Suprapubic skin (tissue), 3 donors: ENCODE measurements at regions not wholly inside any gene's neighbourhood (a gene's known extent, or its start where the extent isn't known, plus 50 kb on each side); places are given as distances from the start of the nearest gene placed in this dataset.

Experiments used
- EP300 ChIP-seq: sonication (generic); formaldehyde crosslinking; IDR thresholded peaks from one replicate; pipeline ENCODE4 v1.6.1; 2017; ENCODE audit warnings: antibody characterized with exemption
- POLR2A ChIP-seq, 2 donors: fragments of 450-650 bp; IDR thresholded peaks; one replicate each; pipeline ENCODE4 v1.6.1; 2017; ENCODE audit warnings: antibody characterized with exemption in 2 of 2, mild to moderate bottlenecking in 2 of 2, moderate library complexity in 2 of 2
- TF ChIP-seq, protein P1 (sequence below), 2 donors: fragments of 200-600 bp in 1 of 2; fragments of 450-650 bp in 1 of 2; sonication (generic) in 1 of 2; IDR thresholded peaks; one replicate each; pipeline ENCODE4 v1.5.1; 2016 to 2019; ENCODE audit warnings: antibody characterized with exemption in 2 of 2, mild to moderate bottlenecking in 1 of 2, moderate library complexity in 1 of 2

DNA sequence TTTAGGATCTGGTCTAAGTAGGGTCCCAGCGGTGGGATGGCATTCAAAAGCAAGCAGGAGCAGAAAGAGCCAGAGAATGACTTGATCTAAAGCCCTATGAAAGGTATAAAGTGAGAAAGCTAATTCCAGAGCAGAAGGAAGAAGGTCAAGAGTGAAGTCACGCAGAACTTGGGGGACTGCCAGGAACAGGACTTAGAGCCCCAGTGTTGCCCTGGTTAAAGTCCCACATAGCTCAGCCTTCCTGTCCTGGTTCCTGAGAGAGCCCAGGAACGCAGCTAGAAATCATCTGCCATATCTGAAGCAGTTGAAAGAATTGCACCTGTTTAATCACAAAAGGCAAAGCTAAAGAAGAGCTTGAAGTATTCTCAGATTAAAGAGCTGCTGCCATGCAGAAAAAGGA is 160.6 kb upstream of the ATP1B1 start:
- TF ChIP-seq, protein P1, sequence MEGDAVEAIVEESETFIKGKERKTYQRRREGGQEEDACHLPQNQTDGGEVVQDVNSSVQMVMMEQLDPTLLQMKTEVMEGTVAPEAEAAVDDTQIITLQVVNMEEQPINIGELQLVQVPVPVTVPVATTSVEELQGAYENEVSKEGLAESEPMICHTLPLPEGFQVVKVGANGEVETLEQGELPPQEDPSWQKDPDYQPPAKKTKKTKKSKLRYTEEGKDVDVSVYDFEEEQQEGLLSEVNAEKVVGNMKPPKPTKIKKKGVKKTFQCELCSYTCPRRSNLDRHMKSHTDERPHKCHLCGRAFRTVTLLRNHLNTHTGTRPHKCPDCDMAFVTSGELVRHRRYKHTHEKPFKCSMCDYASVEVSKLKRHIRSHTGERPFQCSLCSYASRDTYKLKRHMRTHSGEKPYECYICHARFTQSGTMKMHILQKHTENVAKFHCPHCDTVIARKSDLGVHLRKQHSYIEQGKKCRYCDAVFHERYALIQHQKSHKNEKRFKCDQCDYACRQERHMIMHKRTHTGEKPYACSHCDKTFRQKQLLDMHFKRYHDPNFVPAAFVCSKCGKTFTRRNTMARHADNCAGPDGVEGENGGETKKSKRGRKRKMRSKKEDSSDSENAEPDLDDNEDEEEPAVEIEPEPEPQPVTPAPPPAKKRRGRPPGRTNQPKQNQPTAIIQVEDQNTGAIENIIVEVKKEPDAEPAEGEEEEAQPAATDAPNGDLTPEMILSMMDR (IDR thresholded peaks at IDR 0.05): no peak
- TF ChIP-seq EP300: no peak
- TF ChIP-seq POLR2A (IDR thresholded peaks at IDR 0.05): no peak
